CD14-positive monocyte (primary cell): ENCODE measurements at regions not wholly inside any gene's neighbourhood (a gene's known extent, or its start where the extent isn't known, plus 50 kb on each side); places are given as distances from the start of the nearest gene placed in this dataset.

ENCODE experiments used
- DNase-seq, 3 donors: peaks; one replicate each; pipeline ENCODE4 v3.0.0-alpha.2; 2011 to 2022
- H2AFZ ChIP-seq: 2 replicates; pipeline ENCODE4 v1.6.0; 2012; ENCODE audit warnings: mild to moderate bottlenecking, low read depth, low read length, inconsistent platforms; ENCODE audit not compliant: insufficient read depth, poor library complexity, severe bottlenecking
- H3K27ac ChIP-seq, 2 donors: 1 replicate in 1 of 2; 2 replicates in 1 of 2; pipeline ENCODE4 v1.5.1; 2012 to 2013; ENCODE audit warnings: low read length in 2 of 2, control low read depth in 1 of 2, inconsistent platforms in 1 of 2, low read depth in 1 of 2, mild to moderate bottlenecking in 1 of 2
- H3K27me3 ChIP-seq, 2 donors: one replicate each; pipeline versions ENCODE4 v1.6.0 to v1.6.1; 2011 to 2013; ENCODE audit warnings: low read length in 2 of 2; ENCODE audit not compliant: control insufficient read depth in 2 of 2, insufficient read depth in 2 of 2
- H3K36me3 ChIP-seq, 2 donors: replicated peaks in 1 of 2; 1 replicate in 1 of 2; 2 replicates in 1 of 2; pipeline versions ENCODE4 v1.5.1 to v1.6.1; 2012 to 2013; ENCODE audit warnings: low read length in 2 of 2, control low read depth in 1 of 2, inconsistent platforms in 1 of 2, mild to moderate bottlenecking in 1 of 2; ENCODE audit not compliant: insufficient read depth in 2 of 2, control insufficient read depth in 1 of 2
- H3K4me1 ChIP-seq, 2 donors: 1 replicate in 1 of 2; 2 replicates in 1 of 2; pipeline versions ENCODE4 v1.5.1 to v1.6.1; 2012 to 2013; ENCODE audit warnings: low read length in 2 of 2, control low read depth in 1 of 2, inconsistent platforms in 1 of 2, mild to moderate bottlenecking in 1 of 2, moderate library complexity in 1 of 2; ENCODE audit not compliant: insufficient read depth in 2 of 2, control insufficient read depth in 1 of 2
- H3K4me2 ChIP-seq: replicated peaks from 2 replicates; pipeline ENCODE3; 2012; ENCODE audit warnings: low read length, moderate library complexity, mild to moderate bottlenecking; ENCODE audit not compliant: poor library complexity, severe bottlenecking; ENCODE audit errors: extremely low read depth
- H3K4me3 ChIP-seq, 3 experiments: fragments of 200-600 bp in 1 of 3; sonication (generic) in 1 of 3; replicated peaks in 1 of 3; 1 replicate in 2 of 3; 2 replicates in 1 of 3; pipeline ENCODE4 v1.5.1; 2011 to 2013; ENCODE audit warnings: low read length in 3 of 3, mild to moderate bottlenecking in 3 of 3, control low read depth in 2 of 3, low read depth in 2 of 3, inconsistent platforms in 1 of 3, moderate library complexity in 1 of 3
- H3K79me2 ChIP-seq: 2 replicates; pipeline ENCODE4 v1.6.0; 2012; ENCODE audit warnings: mild to moderate bottlenecking, control low read depth, inconsistent platforms, low read length, moderate library complexity; ENCODE audit not compliant: insufficient read depth
- H3K9ac ChIP-seq: 2 replicates; pipeline ENCODE4 v1.6.0; 2017; ENCODE audit warnings: low read length, mild to moderate bottlenecking; ENCODE audit not compliant: insufficient read depth, poor library complexity, severe bottlenecking
- H3K9me3 ChIP-seq, 2 donors: replicated peaks in 1 of 2; 1 replicate in 1 of 2; 2 replicates in 1 of 2; pipeline versions ENCODE4 v1.5.1 to v1.6.1; 2012 to 2013; ENCODE audit warnings: low read length in 2 of 2, control low read depth in 1 of 2; ENCODE audit not compliant: control insufficient read depth in 1 of 2, insufficient read depth in 1 of 2
- H4K20me1 ChIP-seq: 2 replicates; pipeline ENCODE4 v1.6.0; 2012; ENCODE audit warnings: mild to moderate bottlenecking, low read length, control low read depth, moderate library complexity; ENCODE audit not compliant: insufficient read depth
- H3K27ac Mint-ChIP-seq, 7 donors: one replicate each; pipeline ENCODE4 v1.8.0; 2020; ENCODE audit warnings: mild to moderate bottlenecking in 7 of 7, mixed read lengths in 7 of 7, moderate library complexity in 6 of 7, inconsistent platforms in 2 of 7
- H3K27me3 Mint-ChIP-seq, 3 donors: one replicate each; pipeline ENCODE4 v1.8.0; 2021 to 2022; ENCODE audit warnings: low read depth in 3 of 3, mild to moderate bottlenecking in 3 of 3, mixed read lengths in 3 of 3, moderate library complexity in 3 of 3, inconsistent platforms in 1 of 3
- H3K36me3 Mint-ChIP-seq, 2 donors: one replicate each; pipeline ENCODE4 v1.8.0; 2020; ENCODE audit warnings: mixed read lengths in 2 of 2, inconsistent platforms in 1 of 2, mild to moderate bottlenecking in 1 of 2
- H3K4me1 Mint-ChIP-seq: one replicate; pipeline ENCODE4 v1.8.0; 2020; ENCODE audit warnings: mild to moderate bottlenecking, mixed read lengths
- H3K4me3 Mint-ChIP-seq, 2 donors: one replicate each; pipeline ENCODE4 v1.8.0; 2020; ENCODE audit warnings: mild to moderate bottlenecking in 2 of 2, mixed read lengths in 2 of 2, moderate library complexity in 1 of 2
- H3K9me3 Mint-ChIP-seq, 7 donors: one replicate each; pipeline ENCODE4 v1.8.0; 2020 to 2022; ENCODE audit warnings: mixed read lengths in 7 of 7, mild to moderate bottlenecking in 6 of 7, moderate library complexity in 6 of 7, inconsistent platforms in 2 of 7
- WGBS: methylation state at CpG from one replicate; pipeline ENCODE4 v1.1.5; 2013; ENCODE audit warnings: missing lambda C conversion rate; ENCODE audit not compliant: insufficient coverage; 5-methylcytosine and 5-hydroxymethylcytosine counted together
- intact Hi-C, 2 donors: fragments of 100-400 bp; cut with micrococcal nuclease; formaldehyde crosslinking; loops; one replicate each; pipeline versions ENCODE4 v1.15.0 to v1.15.1; 2023
- TF ChIP-seq, protein P1 (sequence below): fragments of 200-600 bp; IDR thresholded peaks from one replicate; pipeline ENCODE4 v1.8.0; 2022; ENCODE audit warnings: antibody characterized with exemption, mild to moderate bottlenecking

DNA sequence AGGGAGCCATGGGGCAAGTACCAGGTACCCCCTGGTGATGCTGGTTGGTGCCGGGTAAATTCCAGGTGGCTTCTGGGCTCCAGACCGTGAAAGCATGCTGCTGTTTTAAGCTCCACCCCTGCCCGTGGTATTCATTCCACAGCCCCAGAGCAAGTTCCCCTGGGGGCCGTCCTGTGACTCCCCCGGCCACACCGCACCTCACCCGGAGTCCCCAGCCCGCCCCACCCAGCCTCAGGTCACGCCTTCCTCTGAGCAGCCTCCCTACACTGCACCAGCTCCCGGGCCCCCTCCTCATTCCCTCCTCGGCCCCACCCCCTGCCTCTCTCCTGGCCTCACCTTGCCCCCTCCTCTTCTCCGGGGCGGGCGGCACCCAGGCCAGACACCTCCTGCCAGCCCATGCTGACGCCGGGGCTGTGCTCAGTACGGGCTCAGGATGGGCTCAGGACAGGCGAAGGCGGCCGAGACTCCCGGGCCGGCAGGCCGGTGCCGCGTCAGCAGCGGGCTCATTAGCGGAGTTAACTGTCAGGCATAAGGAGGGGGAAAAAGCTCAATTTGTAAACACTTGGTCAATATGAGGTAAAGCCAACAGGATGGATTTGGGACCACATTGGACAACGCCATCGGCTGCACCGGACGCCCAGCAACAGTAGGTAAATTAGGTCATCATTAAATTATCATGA, 127.4 kb downstream of the FAM53A start:
- Histone ChIP-seq H3K27me3 (peaks cover 0 to 4% of the 10 kb centered on the region in 2 donors), H3K9me3 (peaks cover 0 to 4% of the 10 kb centered on the region in 2 donors), H3K4me1 (no peaks in the 10 kb centered on the region), H3K4me3 (no peak overlapping the region), H3K4me2 (no peak overlapping the region), H3K79me2 (no peaks in the 10 kb centered on the region), H4K20me1 (no peaks in the 10 kb centered on the region), H3K9ac (no peak overlapping the region), H2AFZ (no peak overlapping the region), H3K36me3 (no peaks in the 10 kb centered on the region), H3K27ac (no peak overlapping the region)
- WGBS = 49% methylated on average over 29 of the region's 31 CpGs
- peaks cover 25 to 40% (median 27%) of the 10 kb centered on the region in 3 donors for H3K27me3 Mint-ChIP-seq
- H3K4me3 Mint-ChIP-seq = peak overlapping the region in 1 of 2 donors; percentile 63
- intact Hi-C loops = no loop called here
- no peak overlapping the region for H3K27ac Mint-ChIP-seq
- no peaks in the 10 kb centered on the region for H3K36me3 Mint-ChIP-seq
- no peaks in the 10 kb centered on the region for H3K4me1 Mint-ChIP-seq
- DNase-seq = no peak
- peaks cover 0 to 8% (median 2%) of the 10 kb centered on the region in 7 donors for H3K9me3 Mint-ChIP-seq
- TF ChIP-seq, protein P1, sequence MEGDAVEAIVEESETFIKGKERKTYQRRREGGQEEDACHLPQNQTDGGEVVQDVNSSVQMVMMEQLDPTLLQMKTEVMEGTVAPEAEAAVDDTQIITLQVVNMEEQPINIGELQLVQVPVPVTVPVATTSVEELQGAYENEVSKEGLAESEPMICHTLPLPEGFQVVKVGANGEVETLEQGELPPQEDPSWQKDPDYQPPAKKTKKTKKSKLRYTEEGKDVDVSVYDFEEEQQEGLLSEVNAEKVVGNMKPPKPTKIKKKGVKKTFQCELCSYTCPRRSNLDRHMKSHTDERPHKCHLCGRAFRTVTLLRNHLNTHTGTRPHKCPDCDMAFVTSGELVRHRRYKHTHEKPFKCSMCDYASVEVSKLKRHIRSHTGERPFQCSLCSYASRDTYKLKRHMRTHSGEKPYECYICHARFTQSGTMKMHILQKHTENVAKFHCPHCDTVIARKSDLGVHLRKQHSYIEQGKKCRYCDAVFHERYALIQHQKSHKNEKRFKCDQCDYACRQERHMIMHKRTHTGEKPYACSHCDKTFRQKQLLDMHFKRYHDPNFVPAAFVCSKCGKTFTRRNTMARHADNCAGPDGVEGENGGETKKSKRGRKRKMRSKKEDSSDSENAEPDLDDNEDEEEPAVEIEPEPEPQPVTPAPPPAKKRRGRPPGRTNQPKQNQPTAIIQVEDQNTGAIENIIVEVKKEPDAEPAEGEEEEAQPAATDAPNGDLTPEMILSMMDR = no peak

GRCh38 chr4:1554876-1555265, 129.2 kb downstream of the FAM53A start:
- H3K4me3 Mint-ChIP-seq = no peak overlapping the region
- no peaks in the 10 kb centered on the region for H4K20me1 ChIP-seq
- H3K9ac ChIP-seq = no peak overlapping the region
- intact Hi-C loops = no loop called here
- no peaks in the 10 kb centered on the region for H3K36me3 ChIP-seq
- no peak overlapping the region for H3K27ac ChIP-seq
- 91% methylated on average over 16 of the region's 16 CpGs for WGBS
- TF ChIP-seq, protein P1 = no peak
- no peaks in the 10 kb centered on the region for H3K4me1 ChIP-seq
- peaks cover 0 to 8% (median 2%) of the 10 kb centered on the region in 7 donors for H3K9me3 Mint-ChIP-seq
- H3K27ac Mint-ChIP-seq = no peak overlapping the region
- H3K79me2 ChIP-seq = no peaks in the 10 kb centered on the region
- H3K4me3 ChIP-seq = no peak overlapping the region
- no peak overlapping the region for H2AFZ ChIP-seq
- DNase-seq = no peak
- no peaks in the 10 kb centered on the region for H3K36me3 Mint-ChIP-seq
- H3K4me2 ChIP-seq = no peak overlapping the region
- peaks cover 0 to 4% of the 10 kb centered on the region in 2 donors for H3K27me3 ChIP-seq
- H3K9me3 ChIP-seq = peaks cover 0 to 4% of the 10 kb centered on the region in 2 donors
- H3K4me1 Mint-ChIP-seq = no peaks in the 10 kb centered on the region
- peaks cover 25 to 38% (median 27%) of the 10 kb centered on the region in 3 donors for H3K27me3 Mint-ChIP-seq
